ENCODE measurements at regions not wholly inside any gene's neighbourhood (a gene's known extent, or its start where the extent isn't known, plus 50 kb on each side); places are given as distances from the start of the nearest gene placed in this dataset.

GRCh38 chr15:93319121-93319814 lies 230.3 kb upstream of the RGMA start:
- TF ChIP-seq CTCF (IDR thresholded peaks at IDR 0.05; ENCODE audit: borderline replicate concordance, extremely low read depth, low read length, poor library complexity, severe bottlenecking) (no peak), EZH2 (IDR thresholded peaks at IDR 0.05; ENCODE audit: borderline replicate concordance, low read depth, low read length, severe bottlenecking) (no peak)
